Mesenchymal stem cell (in vitro differentiated cells and primary cell): ENCODE measurements at regions not wholly inside any gene's neighbourhood (a gene's known extent, or its start where the extent isn't known, plus 50 kb on each side); places are given as distances from the start of the nearest gene placed in this dataset.
"Not testable (repeated sequence)": the region's sequence is repeated elsewhere in the genome, so short reads cannot be mapped to it uniquely, and the experiment has no call there.

ENCODE experiments used
- DNase-seq: peaks from one replicate; pipeline ENCODE4 v3.0.0-alpha.2; 2013
- H2AFZ ChIP-seq: one replicate; pipeline ENCODE4 v1.6.1; 2013; ENCODE audit warnings: low read depth, mild to moderate bottlenecking, control low read depth, inconsistent platforms, low read length, moderate library complexity
- H2AK5ac ChIP-seq: 2 replicates; pipeline ENCODE4 v1.6.1; 2013; ENCODE audit warnings: low read length, moderate library complexity, mild to moderate bottlenecking, inconsistent platforms; ENCODE audit not compliant: severe bottlenecking
- H2BK120ac ChIP-seq: one replicate; pipeline ENCODE4 v1.6.1; 2013; ENCODE audit warnings: low read depth, mild to moderate bottlenecking, inconsistent platforms, low read length, moderate library complexity
- H2BK12ac ChIP-seq, 2 experiments: one replicate each; pipeline ENCODE4 v1.6.1; 2013; ENCODE audit warnings: inconsistent platforms in 2 of 2, low read length in 2 of 2, mild to moderate bottlenecking in 2 of 2, moderate library complexity in 2 of 2, control low read depth in 1 of 2
- H2BK15ac ChIP-seq: one replicate; pipeline ENCODE4 v1.6.1; 2013; ENCODE audit warnings: mild to moderate bottlenecking, low read depth, inconsistent platforms; ENCODE audit not compliant: poor library complexity, severe bottlenecking
- H2BK5ac ChIP-seq: 2 replicates; pipeline ENCODE4 v1.6.1; 2013; ENCODE audit warnings: low read depth, mild to moderate bottlenecking, low read length, control low read depth, inconsistent platforms; ENCODE audit not compliant: poor library complexity, severe bottlenecking
- H3K14ac ChIP-seq, 2 experiments: one replicate each; pipeline ENCODE4 v1.6.1; 2013; ENCODE audit warnings: inconsistent platforms in 2 of 2, low read length in 2 of 2, control low read depth in 1 of 2, mild to moderate bottlenecking in 1 of 2, moderate library complexity in 1 of 2
- H3K18ac ChIP-seq, 2 experiments: one replicate each; pipeline ENCODE4 v1.6.1; 2013; ENCODE audit warnings: inconsistent platforms in 2 of 2, low read length in 2 of 2, control low read depth in 1 of 2, low read depth in 1 of 2, mild to moderate bottlenecking in 1 of 2
- H3K23ac ChIP-seq, 2 experiments: one replicate each; pipeline ENCODE4 v1.6.1; 2013; ENCODE audit warnings: inconsistent platforms in 2 of 2, low read length in 2 of 2, mild to moderate bottlenecking in 2 of 2, moderate library complexity in 2 of 2, control low read depth in 1 of 2
- H3K27ac ChIP-seq: 2 replicates; pipeline ENCODE4 v1.5.1; 2013; ENCODE audit warnings: mild to moderate bottlenecking, moderate library complexity, low read length, control low read depth, inconsistent platforms; ENCODE audit not compliant: poor library complexity, severe bottlenecking
- H3K27me3 ChIP-seq, 2 experiments: 2 replicates each; pipeline versions ENCODE4 v1.6.1 to v1.7.0; 2013; ENCODE audit warnings: low read length in 2 of 2, mild to moderate bottlenecking in 2 of 2, moderate library complexity in 2 of 2, control low read depth in 1 of 2, inconsistent platforms in 1 of 2; ENCODE audit not compliant: control insufficient read depth in 1 of 2, insufficient read depth in 1 of 2
- H3K36me3 ChIP-seq, 2 experiments: 2 replicates each; pipeline versions ENCODE4 v1.6.1 to v1.7.0; 2013; ENCODE audit warnings: low read length in 2 of 2, control low read depth in 1 of 2, inconsistent platforms in 1 of 2, low read depth in 1 of 2, mild to moderate bottlenecking in 1 of 2; ENCODE audit not compliant: insufficient read depth in 2 of 2, control insufficient read depth in 1 of 2
- H3K4ac ChIP-seq, 2 experiments: one replicate each; pipeline ENCODE4 v1.6.1; 2013; ENCODE audit warnings: inconsistent platforms in 2 of 2, low read length in 2 of 2, mild to moderate bottlenecking in 2 of 2, moderate library complexity in 2 of 2, control low read depth in 1 of 2, low read depth in 1 of 2
- H3K4me1 ChIP-seq: 2 replicates; pipeline ENCODE4 v1.6.1; 2013; ENCODE audit warnings: low read depth, low read length, control low read depth; ENCODE audit not compliant: control insufficient read depth, insufficient read depth
- H3K4me2 ChIP-seq: 2 replicates; pipeline ENCODE4 v1.6.1; 2013; ENCODE audit warnings: low read length, mild to moderate bottlenecking, inconsistent platforms; ENCODE audit not compliant: poor library complexity, severe bottlenecking
- H3K4me3 ChIP-seq, 2 experiments: 2 replicates each; pipeline versions ENCODE4 v1.5.1 to v1.7.0; 2013; ENCODE audit warnings: low read length in 2 of 2, mild to moderate bottlenecking in 2 of 2, control low read depth in 1 of 2, low read depth in 1 of 2; ENCODE audit not compliant: insufficient read depth in 1 of 2
- H3K79me1 ChIP-seq: replicated peaks from 2 replicates; pipeline ENCODE4 v1.6.1; 2013; ENCODE audit warnings: mild to moderate bottlenecking, control low read depth, low read length, inconsistent platforms; ENCODE audit not compliant: poor library complexity, severe bottlenecking
- H3K9ac ChIP-seq: 2 replicates; pipeline ENCODE4 v1.7.0; 2013; ENCODE audit warnings: mild to moderate bottlenecking, low read length, moderate library complexity
- H3K9me3 ChIP-seq: 2 replicates; pipeline ENCODE4 v1.7.0; 2013; ENCODE audit warnings: mild to moderate bottlenecking, low read length; ENCODE audit not compliant: control insufficient read depth
- H4K8ac ChIP-seq: one replicate; pipeline ENCODE4 v1.6.1; 2013; ENCODE audit warnings: inconsistent platforms, mild to moderate bottlenecking, low read length, moderate library complexity
- H4K91ac ChIP-seq: one replicate; pipeline ENCODE4 v1.6.1; 2013; ENCODE audit warnings: mild to moderate bottlenecking, low read length, inconsistent platforms
- WGBS: methylation state at CpG from one replicate; pipeline ENCODE4 v1.1.7; 2013; ENCODE audit warnings: mixed read lengths; 5-methylcytosine and 5-hydroxymethylcytosine counted together

DNA sequence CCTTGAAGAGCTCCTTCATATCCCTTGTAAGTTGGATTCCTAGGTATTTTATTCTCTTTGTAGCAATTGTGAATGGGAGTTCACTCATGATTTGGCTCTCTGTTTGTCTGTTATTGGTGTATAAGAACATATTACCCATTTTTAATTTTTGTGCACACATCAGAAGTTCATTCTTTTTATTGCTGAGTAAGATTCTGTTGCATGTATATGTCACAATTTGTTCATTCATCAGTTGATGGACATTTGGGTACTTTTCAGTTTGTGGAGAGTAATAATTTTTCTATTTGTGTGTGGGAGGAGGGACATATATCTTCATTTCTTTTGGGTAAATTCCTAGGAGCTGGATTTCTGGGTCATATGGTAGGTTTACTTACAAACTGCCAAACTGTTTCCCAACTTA lies 125.9 kb downstream of the TANC2 start:
- H3K27ac ChIP-seq, H2BK15ac ChIP-seq, H2BK5ac ChIP-seq, H3K4me3 ChIP-seq, H2AK5ac ChIP-seq, H3K27me3 ChIP-seq, H3K9ac ChIP-seq, H3K9me3 ChIP-seq, H3K23ac ChIP-seq, H3K18ac ChIP-seq, H3K4me2 ChIP-seq, H4K91ac ChIP-seq, H3K36me3 ChIP-seq, H2BK12ac ChIP-seq, H3K4ac ChIP-seq, H4K8ac ChIP-seq, H3K14ac ChIP-seq, H2BK120ac ChIP-seq, H3K4me1 ChIP-seq, H2AFZ ChIP-seq, DNase-seq: not testable (repeated sequence)
- peaks cover 14% of the 10 kb centered on the region for H3K79me1 ChIP-seq

GRCh38 chr17:63094631-63095030 lies 128.6 kb downstream of the TANC2 start:
- H3K27me3 ChIP-seq, result no peaks in the 10 kb centered on the region
- H3K27ac ChIP-seq, result no peak overlapping the region
- H4K91ac ChIP-seq, result no peak overlapping the region
- H2AK5ac ChIP-seq, result no peak overlapping the region
- H2BK5ac ChIP-seq, result no peak overlapping the region
- H2AFZ ChIP-seq, result no peak overlapping the region
- no peak overlapping the region for H2BK12ac ChIP-seq
- H2BK120ac ChIP-seq, result no peak overlapping the region
- H3K4me3 ChIP-seq, result no peak overlapping the region
- no peak overlapping the region for H3K9ac ChIP-seq
- no peaks in the 10 kb centered on the region for H3K36me3 ChIP-seq
- 100% methylated on average over 1 of the region's 3 CpGs for WGBS
- no peak overlapping the region for H2BK15ac ChIP-seq
- H3K18ac ChIP-seq, result no peak overlapping the region
- no peak for DNase-seq
- H4K8ac ChIP-seq, result no peak overlapping the region
- H3K4me2 ChIP-seq, result no peak overlapping the region
- no peaks in the 10 kb centered on the region for H3K9me3 ChIP-seq
- no peak overlapping the region for H3K14ac ChIP-seq
- H3K4ac ChIP-seq, result no peak overlapping the region
- H3K79me1 ChIP-seq, result peaks cover 13% of the 10 kb centered on the region
- H3K4me1 ChIP-seq, result no peaks in the 10 kb centered on the region
- H3K23ac ChIP-seq, result no peak overlapping the region

- Histone ChIP-seq H4K8ac (no peak overlapping the region), H3K27me3 (no peaks in the 10 kb centered on the region), H3K4ac (peak overlapping the region in 1 of 2 experiments; percentile 2), H3K18ac (peak overlapping the region in 1 of 2 experiments; percentile 52), H2AFZ (no peak overlapping the region), H2BK5ac (no peak overlapping the region), H4K91ac (no peak overlapping the region), H3K4me2 (no peak overlapping the region), H3K9ac (no peak overlapping the region), H2BK15ac (no peak overlapping the region), H3K14ac (no peak overlapping the region), H3K4me1 (no peaks in the 10 kb centered on the region), H2BK120ac (no peak overlapping the region), H3K79me1 (peaks cover 13% of the 10 kb centered on the region), H3K23ac (no peak overlapping the region), H3K27ac (no peak overlapping the region), H2AK5ac (no peak overlapping the region), H2BK12ac (no peak overlapping the region), H3K9me3 (no peaks in the 10 kb centered on the region), H3K36me3 (peaks cover 0 to 5% of the 10 kb centered on the region in 2 experiments), H3K4me3 (no peak overlapping the region)
- DNase-seq, result peak; percentile 27
- no CpG with 5 or more reads among the region's 1 CpG for WGBS
Measured at GRCh38 chr17:63095459-63095858, 129.4 kb downstream of the TANC2 start.

DNA sequence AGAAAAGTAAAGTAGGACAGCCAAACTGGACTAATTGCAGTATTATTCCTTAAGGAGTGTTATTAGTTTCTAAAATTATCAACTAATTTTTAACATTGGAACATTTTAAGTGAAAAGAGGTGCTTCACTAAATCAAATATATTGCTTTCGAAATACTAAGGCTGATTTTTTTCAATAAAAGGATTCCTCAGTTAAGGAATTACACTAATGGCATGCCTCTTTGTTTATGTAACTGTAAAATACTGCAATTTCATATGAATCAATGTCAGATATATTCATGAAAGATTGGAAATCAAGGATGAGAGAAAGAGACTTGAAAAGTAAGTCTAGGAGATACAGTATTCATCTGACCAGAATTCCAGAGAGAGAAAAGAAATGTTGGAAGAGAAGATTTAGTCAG lies 129.8 kb downstream of the TANC2 start:
- H2BK12ac ChIP-seq, result no peak overlapping the region
- no peak overlapping the region for H3K4me3 ChIP-seq
- H3K27me3 ChIP-seq, result no peaks in the 10 kb centered on the region
- WGBS, result no CpG with 5 or more reads among the region's 1 CpG
- no peak for DNase-seq
- no peak overlapping the region for H2AK5ac ChIP-seq
- no peak overlapping the region for H3K4me2 ChIP-seq
- H3K4ac ChIP-seq, result no peak overlapping the region
- no peaks in the 10 kb centered on the region for H3K4me1 ChIP-seq
- no peak overlapping the region for H3K27ac ChIP-seq
- H3K79me1 ChIP-seq, result peaks cover 13% of the 10 kb centered on the region
- no peak overlapping the region for H3K18ac ChIP-seq
- no peak overlapping the region for H3K14ac ChIP-seq
- no peak overlapping the region for H2AFZ ChIP-seq
- no peaks in the 10 kb centered on the region for H3K9me3 ChIP-seq
- H2BK120ac ChIP-seq, result no peak overlapping the region
- H2BK15ac ChIP-seq, result no peak overlapping the region
- H2BK5ac ChIP-seq, result no peak overlapping the region
- no peak overlapping the region for H3K9ac ChIP-seq
- no peak overlapping the region for H4K8ac ChIP-seq
- H3K36me3 ChIP-seq, result peaks cover 0 to 5% of the 10 kb centered on the region in 2 experiments
- H3K23ac ChIP-seq, result no peak overlapping the region
- H4K91ac ChIP-seq, result no peak overlapping the region
